Vagina (tissue), 2 donors: ENCODE measurements at regions not wholly inside any gene's neighbourhood (a gene's known extent, or its start where the extent isn't known, plus 50 kb on each side); places are given as distances from the start of the nearest gene placed in this dataset.

ENCODE experiments used
- POLR2A ChIP-seq, 2 donors: fragments of 450-650 bp; IDR thresholded peaks; one replicate each; pipeline ENCODE4 v1.6.1; 2017; ENCODE audit warnings: antibody characterized with exemption in 2 of 2, mild to moderate bottlenecking in 2 of 2, moderate library complexity in 2 of 2
- POLR2AphosphoS5 ChIP-seq, 2 donors: sonication (generic); formaldehyde crosslinking; IDR thresholded peaks; one replicate each; pipeline ENCODE4 v1.9.0; 2017; ENCODE audit warnings: antibody characterized with exemption in 2 of 2, mild to moderate bottlenecking in 2 of 2, low read depth in 1 of 2; ENCODE audit not compliant: insufficient read depth in 1 of 2
- TF ChIP-seq, protein P1 (sequence below), 3 experiments: fragments of 450-650 bp in 2 of 3; fragments of 200-600 bp in 1 of 3; sonication (generic) in 1 of 3; IDR thresholded peaks; one replicate each; pipeline ENCODE4 v1.5.1; 2017 to 2019; ENCODE audit warnings: antibody characterized with exemption in 3 of 3, mild to moderate bottlenecking in 2 of 3, moderate library complexity in 2 of 3

DNA sequence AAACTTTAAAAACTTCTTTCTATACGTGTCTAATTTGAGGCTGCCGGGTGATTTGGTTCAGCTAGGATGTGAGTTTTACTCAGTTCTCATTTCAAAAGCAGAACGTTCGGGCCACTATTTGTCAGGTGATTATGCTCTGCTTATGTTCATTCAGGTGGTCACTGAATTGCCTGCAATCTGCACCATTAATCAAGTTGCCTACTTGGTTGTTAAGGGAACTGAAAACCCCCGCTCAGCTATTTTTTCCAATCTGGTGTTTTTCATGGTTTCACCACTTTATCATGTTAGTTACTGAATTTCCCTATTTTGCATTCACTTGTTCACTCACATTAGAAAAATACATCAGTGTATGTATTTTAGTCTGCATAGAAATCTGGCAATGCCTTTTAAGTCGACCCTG, 523.0 kb downstream of the CSNK1G3 start:
- no peak for TF ChIP-seq POLR2A (IDR thresholded peaks at IDR 0.05)
- TF ChIP-seq, protein P1, sequence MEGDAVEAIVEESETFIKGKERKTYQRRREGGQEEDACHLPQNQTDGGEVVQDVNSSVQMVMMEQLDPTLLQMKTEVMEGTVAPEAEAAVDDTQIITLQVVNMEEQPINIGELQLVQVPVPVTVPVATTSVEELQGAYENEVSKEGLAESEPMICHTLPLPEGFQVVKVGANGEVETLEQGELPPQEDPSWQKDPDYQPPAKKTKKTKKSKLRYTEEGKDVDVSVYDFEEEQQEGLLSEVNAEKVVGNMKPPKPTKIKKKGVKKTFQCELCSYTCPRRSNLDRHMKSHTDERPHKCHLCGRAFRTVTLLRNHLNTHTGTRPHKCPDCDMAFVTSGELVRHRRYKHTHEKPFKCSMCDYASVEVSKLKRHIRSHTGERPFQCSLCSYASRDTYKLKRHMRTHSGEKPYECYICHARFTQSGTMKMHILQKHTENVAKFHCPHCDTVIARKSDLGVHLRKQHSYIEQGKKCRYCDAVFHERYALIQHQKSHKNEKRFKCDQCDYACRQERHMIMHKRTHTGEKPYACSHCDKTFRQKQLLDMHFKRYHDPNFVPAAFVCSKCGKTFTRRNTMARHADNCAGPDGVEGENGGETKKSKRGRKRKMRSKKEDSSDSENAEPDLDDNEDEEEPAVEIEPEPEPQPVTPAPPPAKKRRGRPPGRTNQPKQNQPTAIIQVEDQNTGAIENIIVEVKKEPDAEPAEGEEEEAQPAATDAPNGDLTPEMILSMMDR (IDR thresholded peaks at IDR 0.05), result no peak
- TF ChIP-seq POLR2AphosphoS5 (IDR thresholded peaks at IDR 0.05; ENCODE audit: insufficient read depth in 1 of 2, low read depth in 1 of 2), result no peak
